ENCODE measurements at regions not wholly inside any gene's neighbourhood (a gene's known extent, or its start where the extent isn't known, plus 50 kb on each side); places are given as distances from the start of the nearest gene placed in this dataset.

DNA sequence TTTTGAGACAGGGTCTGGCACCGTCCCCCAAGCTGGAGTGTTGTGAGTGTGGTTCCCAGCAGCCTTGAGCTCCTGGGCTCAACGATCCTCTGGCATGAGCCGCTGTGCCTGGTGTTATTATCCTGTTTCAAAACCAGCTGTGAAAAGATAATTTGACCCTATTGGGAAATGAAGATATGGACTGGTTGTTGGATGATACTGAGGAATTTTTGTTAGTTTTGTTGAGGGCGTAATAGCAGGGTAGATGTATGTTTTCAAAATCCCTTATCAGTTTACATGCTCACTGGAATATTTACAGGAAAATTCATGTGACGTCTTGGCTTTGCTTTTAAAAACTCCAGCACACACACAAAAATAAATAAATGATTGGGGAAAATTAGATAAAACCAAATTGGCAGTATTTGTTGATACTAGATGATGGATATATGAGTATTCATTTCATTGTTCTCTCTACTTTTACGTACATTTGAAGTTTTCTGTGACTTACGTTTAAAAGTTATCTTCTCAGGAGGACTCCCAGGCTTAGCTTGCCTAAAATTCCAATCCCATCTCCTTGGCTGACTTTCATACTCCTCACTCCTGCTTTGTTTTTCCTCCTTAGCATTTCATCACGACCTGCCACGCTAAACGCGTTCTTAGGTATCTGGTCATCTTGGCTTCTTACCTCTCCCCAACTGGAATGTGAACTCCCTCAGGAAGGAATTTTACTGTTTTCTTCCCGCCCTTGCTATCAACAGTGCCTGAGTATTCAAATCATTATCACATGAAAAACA, 56.8 kb upstream of the TFRC start:
- TF ChIP-seq, protein P1, sequence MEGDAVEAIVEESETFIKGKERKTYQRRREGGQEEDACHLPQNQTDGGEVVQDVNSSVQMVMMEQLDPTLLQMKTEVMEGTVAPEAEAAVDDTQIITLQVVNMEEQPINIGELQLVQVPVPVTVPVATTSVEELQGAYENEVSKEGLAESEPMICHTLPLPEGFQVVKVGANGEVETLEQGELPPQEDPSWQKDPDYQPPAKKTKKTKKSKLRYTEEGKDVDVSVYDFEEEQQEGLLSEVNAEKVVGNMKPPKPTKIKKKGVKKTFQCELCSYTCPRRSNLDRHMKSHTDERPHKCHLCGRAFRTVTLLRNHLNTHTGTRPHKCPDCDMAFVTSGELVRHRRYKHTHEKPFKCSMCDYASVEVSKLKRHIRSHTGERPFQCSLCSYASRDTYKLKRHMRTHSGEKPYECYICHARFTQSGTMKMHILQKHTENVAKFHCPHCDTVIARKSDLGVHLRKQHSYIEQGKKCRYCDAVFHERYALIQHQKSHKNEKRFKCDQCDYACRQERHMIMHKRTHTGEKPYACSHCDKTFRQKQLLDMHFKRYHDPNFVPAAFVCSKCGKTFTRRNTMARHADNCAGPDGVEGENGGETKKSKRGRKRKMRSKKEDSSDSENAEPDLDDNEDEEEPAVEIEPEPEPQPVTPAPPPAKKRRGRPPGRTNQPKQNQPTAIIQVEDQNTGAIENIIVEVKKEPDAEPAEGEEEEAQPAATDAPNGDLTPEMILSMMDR (IDR thresholded peaks at IDR 0.05; ENCODE audit: insufficient read depth, low read depth, low read length): no peak
- no peak for TF ChIP-seq EZH2 (IDR thresholded peaks at IDR 0.05; ENCODE audit: insufficient read depth, low read length)
